ENCODE measurements at regions not wholly inside any gene's neighbourhood (a gene's known extent, or its start where the extent isn't known, plus 50 kb on each side); places are given as distances from the start of the nearest gene placed in this dataset.

GRCh38 chr5:106858616-106859015 is 812.1 kb downstream of the EFNA5 start:
- no peaks in the 10 kb centered on the region for H3K27me3 ChIP-seq (ENCODE audit: control insufficient read depth, insufficient read depth, low read length)
- H3K36me3 ChIP-seq (ENCODE audit: control insufficient read depth, insufficient read depth, low read length): no peaks in the 10 kb centered on the region
- no peak for DNase-seq (ENCODE audit: low read depth)
- no peak for TF ChIP-seq CTCF (IDR thresholded peaks at IDR 0.05; ENCODE audit: insufficient read depth, low read length, severe bottlenecking)
- no peak overlapping the region for H3K4me3 ChIP-seq (ENCODE audit: low read depth, low read length)
- FAIRE-seq: no peak

- no peak for TF ChIP-seq CTCF (IDR thresholded peaks at IDR 0.05; ENCODE audit: insufficient read depth, low read length, severe bottlenecking)
- Histone ChIP-seq H3K36me3 (ENCODE audit: control insufficient read depth, insufficient read depth, low read length) (no peaks in the 10 kb centered on the region), H3K27me3 (ENCODE audit: control insufficient read depth, insufficient read depth, low read length) (no peaks in the 10 kb centered on the region), H3K4me3 (ENCODE audit: low read depth, low read length) (no peak overlapping the region)
- DNase-seq (ENCODE audit: low read depth) (no peak), FAIRE-seq (no peak)
Measured at GRCh38 chr5:106854922-106855321, 815.8 kb downstream of the EFNA5 start.

- Histone ChIP-seq H3K27me3 (ENCODE audit: control insufficient read depth, insufficient read depth, low read length) (no peaks in the 10 kb centered on the region), H3K36me3 (ENCODE audit: control insufficient read depth, insufficient read depth, low read length) (no peaks in the 10 kb centered on the region), H3K4me3 (ENCODE audit: low read depth, low read length) (no peak overlapping the region)
- TF ChIP-seq CTCF (IDR thresholded peaks at IDR 0.05; ENCODE audit: insufficient read depth, low read length, severe bottlenecking): no peak
- FAIRE-seq: no peak
- DNase-seq (ENCODE audit: low read depth): no peak
Measured at GRCh38 chr5:106854105-106854687, 816.5 kb downstream of the EFNA5 start.

GRCh38 chr5:106853266-106853665 is 817.5 kb downstream of the EFNA5 start:
- no peaks in the 10 kb centered on the region for H3K27me3 ChIP-seq (ENCODE audit: control insufficient read depth, insufficient read depth, low read length)
- TF ChIP-seq CTCF (IDR thresholded peaks at IDR 0.05; ENCODE audit: insufficient read depth, low read length, severe bottlenecking): no peak
- FAIRE-seq (no peak), DNase-seq (ENCODE audit: low read depth) (no peak)
- H3K36me3 ChIP-seq (ENCODE audit: control insufficient read depth, insufficient read depth, low read length): no peaks in the 10 kb centered on the region
- no peak overlapping the region for H3K4me3 ChIP-seq (ENCODE audit: low read depth, low read length)

- no peak for FAIRE-seq
- Histone ChIP-seq H3K4me3 (ENCODE audit: low read depth, low read length) (no peak overlapping the region), H3K27me3 (ENCODE audit: control insufficient read depth, insufficient read depth, low read length) (no peaks in the 10 kb centered on the region), H3K36me3 (ENCODE audit: control insufficient read depth, insufficient read depth, low read length) (no peaks in the 10 kb centered on the region)
- no peak for DNase-seq (ENCODE audit: low read depth)
- TF ChIP-seq CTCF (IDR thresholded peaks at IDR 0.05; ENCODE audit: insufficient read depth, low read length, severe bottlenecking): no peak
Measured at GRCh38 chr5:106849266-106849665, 821.5 kb downstream of the EFNA5 start.

- peak; percentile 48 for DNase-seq (ENCODE audit: low read depth)
- no peak for FAIRE-seq
- TF ChIP-seq CTCF (IDR thresholded peaks at IDR 0.05; ENCODE audit: insufficient read depth, low read length, severe bottlenecking): peak; percentile 38
- Histone ChIP-seq H3K4me3 (ENCODE audit: low read depth, low read length) (no peak overlapping the region), H3K36me3 (ENCODE audit: control insufficient read depth, insufficient read depth, low read length) (no peaks in the 10 kb centered on the region), H3K27me3 (ENCODE audit: control insufficient read depth, insufficient read depth, low read length) (no peaks in the 10 kb centered on the region)
Measured at GRCh38 chr5:106843812-106844416, 826.8 kb downstream of the EFNA5 start.
